Spinal cord (tissue), 9 donors: ENCODE measurements at regions not wholly inside any gene's neighbourhood (a gene's known extent, or its start where the extent isn't known, plus 50 kb on each side); places are given as distances from the start of the nearest gene placed in this dataset.

Source experiments
- DNase-seq, 6 donors: peaks; one replicate each; pipeline versions ENCODE4 v3.0.0 to v3.0.0-alpha.2; 2013 to 2015; ENCODE audit warnings: low spot score in 6 of 6, low read depth in 4 of 6
- H3K27ac ChIP-seq: one replicate; pipeline ENCODE4 v1.5.1; 2013; ENCODE audit warnings: low read depth, low read length, control low read depth
- H3K27me3 ChIP-seq: one replicate; pipeline ENCODE4 v1.6.1; 2013; ENCODE audit warnings: low read length; ENCODE audit not compliant: control insufficient read depth, insufficient read depth
- H3K36me3 ChIP-seq: one replicate; pipeline ENCODE4 v1.6.1; 2013; ENCODE audit warnings: low read length; ENCODE audit not compliant: control insufficient read depth, insufficient read depth
- H3K4me1 ChIP-seq: one replicate; pipeline ENCODE4 v1.6.1; 2013; ENCODE audit warnings: low read length; ENCODE audit not compliant: control insufficient read depth, insufficient read depth
- H3K4me3 ChIP-seq: one replicate; pipeline ENCODE4 v1.5.1; 2013; ENCODE audit warnings: low read depth, low read length, control low read depth
- H3K9me3 ChIP-seq: one replicate; pipeline ENCODE4 v1.6.1; 2013; ENCODE audit warnings: low read length; ENCODE audit not compliant: control insufficient read depth, insufficient read depth
- WGBS: methylation state at CpG from one replicate; pipeline ENCODE4 v1.1.5; 2013; ENCODE audit warnings: missing lambda C conversion rate; ENCODE audit not compliant: insufficient coverage; 5-methylcytosine and 5-hydroxymethylcytosine counted together
- donor health status: healthy.

- Histone ChIP-seq H3K4me1 (no peaks in the 10 kb centered on the region), H3K27me3 (no peaks in the 10 kb centered on the region), H3K36me3 (no peaks in the 10 kb centered on the region), H3K9me3 (no peaks in the 10 kb centered on the region), H3K27ac (no peak overlapping the region), H3K4me3 (no peak overlapping the region)
- DNase-seq, result no peak
Measured at GRCh38 chr2:190763100-190763499, 114.2 kb downstream of the NAB1 start.

GRCh38 chr2:190763901-190764514 is 115.1 kb downstream of the NAB1 start:
- WGBS, result 100% methylated on average over 1 of the region's 2 CpGs
- H3K4me1 ChIP-seq, result no peaks in the 10 kb centered on the region
- no peaks in the 10 kb centered on the region for H3K9me3 ChIP-seq
- H3K27ac ChIP-seq, result no peak overlapping the region
- no peak overlapping the region for H3K4me3 ChIP-seq
- DNase-seq, result no peak
- H3K36me3 ChIP-seq, result no peaks in the 10 kb centered on the region
- no peaks in the 10 kb centered on the region for H3K27me3 ChIP-seq

GRCh38 chr2:190765386-190766173 is 115.0 kb upstream of the GLS start:
- no CpG with 5 or more reads among the region's 7 CpGs for WGBS
- Histone ChIP-seq H3K36me3 (no peaks in the 10 kb centered on the region), H3K9me3 (no peaks in the 10 kb centered on the region), H3K4me1 (no peaks in the 10 kb centered on the region), H3K27me3 (no peaks in the 10 kb centered on the region), H3K4me3 (no peak overlapping the region), H3K27ac (no peak overlapping the region)
- no peak for DNase-seq

GRCh38 chr2:190766174-190766572 is 114.4 kb upstream of the GLS start:
- WGBS, result 80% methylated on average over 1 of the region's 3 CpGs
- H3K36me3 ChIP-seq, result no peaks in the 10 kb centered on the region
- H3K4me1 ChIP-seq, result no peaks in the 10 kb centered on the region
- H3K4me3 ChIP-seq, result no peak overlapping the region
- no peaks in the 10 kb centered on the region for H3K27me3 ChIP-seq
- no peaks in the 10 kb centered on the region for H3K9me3 ChIP-seq
- H3K27ac ChIP-seq, result no peak overlapping the region
- DNase-seq, result no peak

GRCh38 chr2:190766595-190766994 is 114.0 kb upstream of the GLS start:
- Histone ChIP-seq H3K27me3 (no peaks in the 10 kb centered on the region), H3K4me1 (no peaks in the 10 kb centered on the region), H3K4me3 (no peak overlapping the region), H3K27ac (no peak overlapping the region), H3K36me3 (no peaks in the 10 kb centered on the region), H3K9me3 (no peaks in the 10 kb centered on the region)
- DNase-seq, result no peak
- no CpG with 5 or more reads among the region's 2 CpGs for WGBS

- no peaks in the 10 kb centered on the region for H3K27me3 ChIP-seq
- H3K27ac ChIP-seq, result no peak overlapping the region
- no peaks in the 10 kb centered on the region for H3K4me1 ChIP-seq
- no peaks in the 10 kb centered on the region for H3K36me3 ChIP-seq
- WGBS, result no CpG with 5 or more reads among the region's 3 CpGs
- H3K4me3 ChIP-seq, result no peak overlapping the region
- DNase-seq, result no peak
- no peaks in the 10 kb centered on the region for H3K9me3 ChIP-seq
Measured at GRCh38 chr2:190767821-190768220, 112.8 kb upstream of the GLS start.

GRCh38 chr2:190769258-190769657 is 111.4 kb upstream of the GLS start:
- DNase-seq, result no peak
- H3K36me3 ChIP-seq, result no peaks in the 10 kb centered on the region
- H3K9me3 ChIP-seq, result no peaks in the 10 kb centered on the region
- no peak overlapping the region for H3K4me3 ChIP-seq
- no peak overlapping the region for H3K27ac ChIP-seq
- no peaks in the 10 kb centered on the region for H3K4me1 ChIP-seq
- no peaks in the 10 kb centered on the region for H3K27me3 ChIP-seq

- Histone ChIP-seq H3K4me3 (no peak overlapping the region), H3K9me3 (no peaks in the 10 kb centered on the region), H3K4me1 (no peaks in the 10 kb centered on the region), H3K36me3 (no peaks in the 10 kb centered on the region), H3K27ac (no peak overlapping the region), H3K27me3 (no peaks in the 10 kb centered on the region)
- no peak for DNase-seq
Measured at GRCh38 chr2:190771726-190772125, 108.9 kb upstream of the GLS start.

GRCh38 chr2:190780594-190780993 is 100.0 kb upstream of the GLS start:
- WGBS, result no CpG with 5 or more reads among the region's 1 CpG
- Histone ChIP-seq H3K27me3 (no peaks in the 10 kb centered on the region), H3K4me1 (no peaks in the 10 kb centered on the region), H3K27ac (no peak overlapping the region), H3K36me3 (no peaks in the 10 kb centered on the region), H3K4me3 (no peak overlapping the region), H3K9me3 (peaks cover 4% of the 10 kb centered on the region)
- DNase-seq, result no peak

- WGBS, result 8% methylated on average over 2 of the region's 4 CpGs
- H3K36me3 ChIP-seq, result no peaks in the 10 kb centered on the region
- no peak for DNase-seq
Measured at GRCh38 chr2:190781604-190782198, 98.9 kb upstream of the GLS start.

More at GRCh38 chr2:190781604-190782198, 98.9 kb upstream of the GLS start:
- no peak overlapping the region for H3K27ac ChIP-seq
- no peaks in the 10 kb centered on the region for H3K4me1 ChIP-seq
- H3K27me3 ChIP-seq, result no peaks in the 10 kb centered on the region
- H3K4me3 ChIP-seq, result no peak overlapping the region
- peaks cover 4% of the 10 kb centered on the region for H3K9me3 ChIP-seq
